ENCODE measurements at regions not wholly inside any gene's neighbourhood (a gene's known extent, or its start where the extent isn't known, plus 50 kb on each side); places are given as distances from the start of the nearest gene placed in this dataset.
A peak's percentile ranks its signal among the peaks of the same experiment; 100 is the strongest.

DNA sequence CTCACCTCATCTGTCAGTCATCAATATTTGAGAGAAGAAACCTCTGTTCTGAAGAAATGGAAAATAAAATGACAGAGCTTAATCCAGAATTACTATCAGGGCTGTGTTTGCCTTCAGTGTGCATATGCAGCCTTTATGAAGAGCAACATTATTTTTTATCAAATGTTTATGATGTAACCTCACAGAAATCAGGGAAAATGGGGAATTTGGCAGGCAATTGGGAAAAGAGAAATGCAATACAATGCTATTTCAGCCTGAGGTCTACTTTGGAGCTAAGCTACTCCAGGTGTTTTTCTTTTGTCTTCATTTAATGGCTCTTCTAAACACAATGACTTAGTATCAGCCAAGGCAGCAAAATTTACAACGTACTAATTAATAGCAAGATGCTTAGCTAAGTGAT is 241.1 kb upstream of the TET2 start:
- ChIA-PET RAD21 (ENCODE audit: unreplicated experiment) (interaction anchor here (1.1 kb wide), 2 partner anchors 9 to 45 kb away, joined by 3 read pairs; no protein-coding TSS in a partner anchor), POLR2A (no interaction called here), CTCF (interaction anchor here (0.9 to 1.2 kb wide), 2 partner anchors 8 to 35 kb away, joined by 3 read pairs; no protein-coding TSS in a partner anchor), SMC1A (ENCODE audit: uncharacterized antibody, unreplicated experiment) (interaction anchor here (0.7 to 1.4 kb wide), 3 partner anchors 9 to 159 kb away, joined by 3 to 5 read pairs (median 3); no protein-coding TSS in a partner anchor)
- H3K27me3 ChIP-seq (replicated peaks in 1 of 2; ENCODE audit: control insufficient read depth in 2 of 2, insufficient read depth in 2 of 2, low read length in 1 of 2): no peaks in the 10 kb centered on the region
- no peak for DNase-seq (ENCODE audit: low read depth, low spot score)
- H2AFZ ChIP-seq (ENCODE audit: control insufficient read depth, low read depth, low read length): no peak overlapping the region
- no TSS peak for BruUV-seq (replicated peaks)
- H3K9me3 ChIP-seq (replicated peaks; ENCODE audit: control insufficient read depth, insufficient read depth, low read length): no peaks in the 10 kb centered on the region; the same call in 2 of the 3 replicates
- no peaks in the 10 kb centered on the region for H3K79me2 ChIP-seq (ENCODE audit: control insufficient read depth, insufficient read depth, low read length)
- in situ Hi-C loops (cut with MboI) (no loop called here), intact Hi-C loops (cut with micrococcal nuclease; ENCODE audit: unreplicated experiment) (no loop called here)
- no peak overlapping the region for H3K9ac ChIP-seq (ENCODE audit: control insufficient read depth, insufficient read depth, low read length)
- H3K4me2 ChIP-seq (ENCODE audit: control insufficient read depth, insufficient read depth): no peak overlapping the region
- FAIRE-seq: peak; percentile 7
- H3K4me3 ChIP-seq: no peak overlapping the region
- no peak overlapping the region for H3K27ac ChIP-seq (ENCODE audit: control insufficient read depth, insufficient read depth)
- no peaks in the 10 kb centered on the region for H3K36me3 ChIP-seq (ENCODE audit: control insufficient read depth in 2 of 2, insufficient read depth in 2 of 2, low read length in 1 of 2)
- WGBS (ENCODE audit: insufficient coverage, insufficient replicate concordance, low lambda C conversion rate, missing lambda C conversion rate): 100% methylated on average over 1 of the region's 1 CpG
- no peaks in the 10 kb centered on the region for H4K20me1 ChIP-seq (ENCODE audit: control insufficient read depth, insufficient read depth)
- no peaks in the 10 kb centered on the region for H3K4me1 ChIP-seq (ENCODE audit: control insufficient read depth, insufficient read depth, low read length)
- ATAC-seq: no peak
- TF ChIP-seq, protein P1, sequence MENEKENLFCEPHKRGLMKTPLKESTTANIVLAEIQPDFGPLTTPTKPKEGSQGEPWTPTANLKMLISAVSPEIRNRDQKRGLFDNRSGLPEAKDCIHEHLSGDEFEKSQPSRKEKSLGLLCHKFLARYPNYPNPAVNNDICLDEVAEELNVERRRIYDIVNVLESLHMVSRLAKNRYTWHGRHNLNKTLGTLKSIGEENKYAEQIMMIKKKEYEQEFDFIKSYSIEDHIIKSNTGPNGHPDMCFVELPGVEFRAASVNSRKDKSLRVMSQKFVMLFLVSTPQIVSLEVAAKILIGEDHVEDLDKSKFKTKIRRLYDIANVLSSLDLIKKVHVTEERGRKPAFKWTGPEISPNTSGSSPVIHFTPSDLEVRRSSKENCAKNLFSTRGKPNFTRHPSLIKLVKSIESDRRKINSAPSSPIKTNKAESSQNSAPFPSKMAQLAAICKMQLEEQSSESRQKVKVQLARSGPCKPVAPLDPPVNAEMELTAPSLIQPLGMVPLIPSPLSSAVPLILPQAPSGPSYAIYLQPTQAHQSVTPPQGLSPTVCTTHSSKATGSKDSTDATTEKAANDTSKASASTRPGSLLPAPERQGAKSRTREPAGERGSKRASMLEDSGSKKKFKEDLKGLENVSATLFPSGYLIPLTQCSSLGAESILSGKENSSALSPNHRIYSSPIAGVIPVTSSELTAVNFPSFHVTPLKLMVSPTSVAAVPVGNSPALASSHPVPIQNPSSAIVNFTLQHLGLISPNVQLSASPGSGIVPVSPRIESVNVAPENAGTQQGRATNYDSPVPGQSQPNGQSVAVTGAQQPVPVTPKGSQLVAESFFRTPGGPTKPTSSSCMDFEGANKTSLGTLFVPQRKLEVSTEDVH (IDR thresholded peaks at IDR 0.05; ENCODE audit: low read depth, partially characterized antibody): no peak
- TF ChIP-seq TAF1 (IDR thresholded peaks at IDR 0.05; ENCODE audit: borderline replicate concordance, low read depth, low read length) (no peak), RAD51 (IDR thresholded peaks at IDR 0.05) (no peak), NR2C2 (IDR thresholded peaks at IDR 0.05; ENCODE audit: borderline replicate concordance, control insufficient read depth, insufficient read length, low read depth) (no peak), EZH2 (IDR thresholded peaks at IDR 0.05; ENCODE audit: borderline replicate concordance, control insufficient read depth, low read depth, low read length) (no peak), LARP7 (IDR thresholded peaks at IDR 0.05) (no peak), ZBED1 (IDR thresholded peaks at IDR 0.05; ENCODE audit: borderline replicate concordance) (no peak), POU2F2 (IDR thresholded peaks at IDR 0.05; ENCODE audit: borderline replicate concordance, low read depth, low read length) (no peak), ZNF207 (IDR thresholded peaks at IDR 0.05; ENCODE audit: borderline replicate concordance) (no peak), SREBF2 (IDR thresholded peaks at IDR 0.05; ENCODE audit: low read length) (no peak), TARDBP (IDR thresholded peaks at IDR 0.05; ENCODE audit: borderline replicate concordance) (no peak)
- TF ChIP-seq, protein P2, sequence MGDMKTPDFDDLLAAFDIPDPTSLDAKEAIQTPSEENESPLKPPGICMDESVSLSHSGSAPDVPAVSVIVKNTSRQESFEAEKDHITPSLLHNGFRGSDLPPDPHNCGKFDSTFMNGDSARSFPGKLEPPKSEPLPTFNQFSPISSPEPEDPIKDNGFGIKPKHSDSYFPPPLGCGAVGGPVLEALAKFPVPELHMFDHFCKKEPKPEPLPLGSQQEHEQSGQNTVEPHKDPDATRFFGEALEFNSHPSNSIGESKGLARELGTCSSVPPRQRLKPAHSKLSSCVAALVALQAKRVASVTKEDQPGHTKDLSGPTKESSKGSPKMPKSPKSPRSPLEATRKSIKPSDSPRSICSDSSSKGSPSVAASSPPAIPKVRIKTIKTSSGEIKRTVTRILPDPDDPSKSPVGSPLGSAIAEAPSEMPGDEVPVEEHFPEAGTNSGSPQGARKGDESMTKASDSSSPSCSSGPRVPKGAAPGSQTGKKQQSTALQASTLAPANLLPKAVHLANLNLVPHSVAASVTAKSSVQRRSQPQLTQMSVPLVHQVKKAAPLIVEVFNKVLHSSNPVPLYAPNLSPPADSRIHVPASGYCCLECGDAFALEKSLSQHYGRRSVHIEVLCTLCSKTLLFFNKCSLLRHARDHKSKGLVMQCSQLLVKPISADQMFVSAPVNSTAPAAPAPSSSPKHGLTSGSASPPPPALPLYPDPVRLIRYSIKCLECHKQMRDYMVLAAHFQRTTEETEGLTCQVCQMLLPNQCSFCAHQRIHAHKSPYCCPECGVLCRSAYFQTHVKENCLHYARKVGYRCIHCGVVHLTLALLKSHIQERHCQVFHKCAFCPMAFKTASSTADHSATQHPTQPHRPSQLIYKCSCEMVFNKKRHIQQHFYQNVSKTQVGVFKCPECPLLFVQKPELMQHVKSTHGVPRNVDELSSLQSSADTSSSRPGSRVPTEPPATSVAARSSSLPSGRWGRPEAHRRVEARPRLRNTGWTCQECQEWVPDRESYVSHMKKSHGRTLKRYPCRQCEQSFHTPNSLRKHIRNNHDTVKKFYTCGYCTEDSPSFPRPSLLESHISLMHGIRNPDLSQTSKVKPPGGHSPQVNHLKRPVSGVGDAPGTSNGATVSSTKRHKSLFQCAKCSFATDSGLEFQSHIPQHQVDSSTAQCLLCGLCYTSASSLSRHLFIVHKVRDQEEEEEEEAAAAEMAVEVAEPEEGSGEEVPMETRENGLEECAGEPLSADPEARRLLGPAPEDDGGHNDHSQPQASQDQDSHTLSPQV (IDR thresholded peaks at IDR 0.05): no peak
- TF ChIP-seq, protein P3, sequence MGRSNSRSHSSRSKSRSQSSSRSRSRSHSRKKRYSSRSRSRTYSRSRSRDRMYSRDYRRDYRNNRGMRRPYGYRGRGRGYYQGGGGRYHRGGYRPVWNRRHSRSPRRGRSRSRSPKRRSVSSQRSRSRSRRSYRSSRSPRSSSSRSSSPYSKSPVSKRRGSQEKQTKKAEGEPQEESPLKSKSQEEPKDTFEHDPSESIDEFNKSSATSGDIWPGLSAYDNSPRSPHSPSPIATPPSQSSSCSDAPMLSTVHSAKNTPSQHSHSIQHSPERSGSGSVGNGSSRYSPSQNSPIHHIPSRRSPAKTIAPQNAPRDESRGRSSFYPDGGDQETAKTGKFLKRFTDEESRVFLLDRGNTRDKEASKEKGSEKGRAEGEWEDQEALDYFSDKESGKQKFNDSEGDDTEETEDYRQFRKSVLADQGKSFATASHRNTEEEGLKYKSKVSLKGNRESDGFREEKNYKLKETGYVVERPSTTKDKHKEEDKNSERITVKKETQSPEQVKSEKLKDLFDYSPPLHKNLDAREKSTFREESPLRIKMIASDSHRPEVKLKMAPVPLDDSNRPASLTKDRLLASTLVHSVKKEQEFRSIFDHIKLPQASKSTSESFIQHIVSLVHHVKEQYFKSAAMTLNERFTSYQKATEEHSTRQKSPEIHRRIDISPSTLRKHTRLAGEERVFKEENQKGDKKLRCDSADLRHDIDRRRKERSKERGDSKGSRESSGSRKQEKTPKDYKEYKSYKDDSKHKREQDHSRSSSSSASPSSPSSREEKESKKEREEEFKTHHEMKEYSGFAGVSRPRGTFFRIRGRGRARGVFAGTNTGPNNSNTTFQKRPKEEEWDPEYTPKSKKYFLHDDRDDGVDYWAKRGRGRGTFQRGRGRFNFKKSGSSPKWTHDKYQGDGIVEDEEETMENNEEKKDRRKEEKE (IDR thresholded peaks at IDR 0.05): no peak

Data from GM12878 (cell line).